Heart right ventricle (tissue), 16 donors: ENCODE measurements at regions not wholly inside any gene's neighbourhood (a gene's known extent, or its start where the extent isn't known, plus 50 kb on each side); places are given as distances from the start of the nearest gene placed in this dataset.

Experiments
- ATAC-seq, 8 donors: fragments of 200-7000 bp; cut with Tn5 transposase; one replicate each; pipeline ENCODE4 v1.9.1; 2020; ENCODE audit warnings: mild to moderate bottlenecking in 8 of 8, moderate library complexity in 8 of 8, moderate number of reproducible peaks in 1 of 8
- DNase-seq, 2 donors: peaks; one replicate each; pipeline ENCODE4 v3.0.0-alpha.2; 2020
- H3K27ac ChIP-seq, 10 donors: fragments of 200-600 bp; sonication (generic) in 2 of 10; one replicate each; pipeline versions ENCODE4 v1.5.0 to v1.8.0; 2020 to 2022; ENCODE audit warnings: mild to moderate bottlenecking in 3 of 10
- H3K27me3 ChIP-seq, 7 donors: fragments of 200-600 bp; one replicate each; pipeline ENCODE4 v1.8.0; 2021 to 2022; ENCODE audit warnings: mild to moderate bottlenecking in 2 of 7
- H3K36me3 ChIP-seq, 9 donors: fragments of 200-600 bp; sonication (generic) in 1 of 9; one replicate each; pipeline versions ENCODE4 v1.5.0 to v1.8.0; 2020 to 2022; ENCODE audit warnings: mild to moderate bottlenecking in 2 of 9
- H3K4me1 ChIP-seq, 9 donors: fragments of 200-600 bp; sonication (generic) in 1 of 9; one replicate each; pipeline versions ENCODE4 v1.5.0 to v1.8.0; 2020 to 2022; ENCODE audit warnings: mild to moderate bottlenecking in 4 of 9
- H3K4me3 ChIP-seq, 10 donors: fragments of 200-600 bp; sonication (generic) in 2 of 10; one replicate each; pipeline versions ENCODE4 v1.5.0 to v1.8.0; 2020 to 2022; ENCODE audit warnings: mild to moderate bottlenecking in 7 of 10, moderate library complexity in 2 of 10
- H3K9me3 ChIP-seq, 11 donors: fragments of 200-600 bp in 10 of 11; sonication (generic) in 2 of 11; one replicate each; pipeline versions ENCODE4 v1.5.0 to v1.8.0; 2013 to 2022; ENCODE audit warnings: mild to moderate bottlenecking in 2 of 11, control low read depth in 1 of 11, moderate library complexity in 1 of 11
- WGBS, 2 donors: extraction: QIAGEN DNeasy Blood & Tissue Kit; methylation state at CpG; one replicate each; pipeline ENCODE4 v1.1.7; 2013; ENCODE audit warnings: inconsistent platforms in 1 of 2; 5-methylcytosine and 5-hydroxymethylcytosine counted together
- intact Hi-C, 10 donors: fragments of 100-400 bp; cut with DNase I; formaldehyde crosslinking; loops; one replicate each; pipeline versions ENCODE4 v1.11.1 to v1.14.2; 2022
- TF ChIP-seq, protein P1 (sequence below), 9 donors: fragments of 200-600 bp; sonication (generic) in 2 of 9; IDR thresholded peaks; one replicate each; pipeline versions ENCODE4 v1.5.0 to v1.8.0; 2021 to 2022; ENCODE audit warnings: antibody characterized with exemption in 9 of 9, mild to moderate bottlenecking in 5 of 9, moderate library complexity in 1 of 9
- donor health status: Arrhythmogenic right ventricular cardiomyopathy.
- donor health status: ischemic (EF 13 %, LVEDD 7.1; RV severe dilation, severe dysfunction).
- donor health status: healthy with polysubstance abuse.
- donor health status: DM: no; HTN: yes; CAD: no.
- donor health status: DM: no; HTN: no; CAD: no.
- donor health status: ischemic (EF 25% LVEDD 6.9; RV normal size, moderate dysfunction).
- donor health status: ischemic (EF 25% LVEDD 5.7; RV mildly dilated, moderate dysfunction).
- donor health status: healthy.
- donor health status: DM: yes; HTN: yes; CAD: no.
- donor health status: Ischemic cardiomyopathy.
- donor health status: ischemic (EF 35%, LVEDD 5.7; RV mildly dilated, moderate dysfunction).
- donor health status: nonischemic (EF 11% LVEDD 7.7; RV severe dilation, severe dysfunction).
- donor health status: DM: yes; HTN: yes; CAD: no.
- donor health status: PGD.
- donor health status: ischemic (EF 29% LVEDD 5.4; RV normal size, mild dysfunction).
- donor health status: nonischemic (EF 23%, LVEDD 6.1; RV moderate dilation, normal function).

DNA sequence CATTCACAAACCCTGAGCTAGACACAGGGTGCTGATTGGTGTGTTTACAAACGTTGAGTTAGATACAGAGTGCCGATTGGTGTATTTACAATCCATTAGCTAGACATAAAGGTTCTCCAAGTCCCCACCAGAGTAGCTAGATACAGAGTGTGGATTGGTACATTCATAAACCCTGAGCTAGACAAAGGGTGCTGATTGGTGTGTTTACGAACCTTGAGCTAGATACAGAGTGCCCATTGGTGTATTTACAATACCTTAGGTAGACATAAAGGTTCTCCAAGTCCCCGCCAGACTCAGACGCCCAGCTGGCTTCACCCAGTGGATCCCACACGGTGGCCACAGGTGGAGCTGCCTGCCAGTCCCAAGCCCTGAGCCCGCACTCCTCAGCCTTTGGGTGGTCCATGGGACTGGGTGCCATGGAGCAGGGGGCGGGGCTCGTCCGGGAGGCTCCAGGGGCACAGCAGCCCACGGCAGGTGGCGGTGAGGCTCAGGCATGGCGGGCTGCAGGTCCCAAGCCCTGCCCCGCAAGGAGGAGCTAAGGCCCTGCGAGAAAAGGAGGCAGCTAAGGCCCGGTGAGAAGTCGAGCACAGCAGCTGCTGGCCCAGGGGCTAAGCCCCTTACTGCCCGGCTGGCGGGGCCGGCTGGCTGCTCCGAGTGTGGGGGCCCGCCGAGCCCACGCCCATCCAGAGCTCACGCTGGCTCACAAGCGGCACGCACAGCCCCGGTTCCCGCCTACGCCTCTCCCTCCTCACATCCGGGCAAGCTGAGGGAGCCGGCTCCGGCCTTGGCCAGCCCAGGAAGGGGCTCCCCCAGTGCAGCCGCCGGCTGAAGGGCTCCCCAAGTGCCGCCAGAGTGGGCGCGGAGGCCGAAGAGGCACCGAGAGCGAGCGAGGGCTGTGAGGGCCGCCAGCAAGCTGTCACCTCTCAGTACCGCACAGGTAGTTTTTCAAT lies 1039.2 kb upstream of the CDH9 start:
- no peak for DNase-seq

DNA sequence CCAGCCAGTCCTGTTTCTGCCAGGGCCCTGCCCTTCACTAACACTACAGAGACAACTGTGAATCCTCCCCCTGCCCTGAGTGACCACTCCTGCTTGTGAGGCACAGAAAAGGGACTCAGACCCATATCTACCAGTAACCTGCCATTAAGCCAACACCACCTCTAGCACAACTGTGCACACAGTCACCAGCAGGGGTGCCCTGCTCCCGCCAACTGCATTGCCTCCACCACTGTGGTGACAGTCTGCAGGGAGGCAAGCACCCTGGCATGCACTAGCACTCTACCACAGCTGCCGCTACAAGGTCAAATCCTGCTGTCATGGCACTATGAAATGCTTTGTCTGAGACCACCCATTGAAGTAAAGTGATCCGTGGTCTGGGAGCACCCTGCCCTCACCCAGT lies 1028.5 kb upstream of the CDH9 start:
- Histone ChIP-seq H3K27me3 (no peaks in the 10 kb centered on the region), H3K27ac (no peak overlapping the region), H3K9me3 (peaks cover 0 to 14% (median 0%) of the 10 kb centered on the region in 11 donors), H3K36me3 (no peaks in the 10 kb centered on the region), H3K4me1 (no peaks in the 10 kb centered on the region), H3K4me3 (no peak overlapping the region)
- ATAC-seq: no peak
- DNase-seq: no peak
- TF ChIP-seq, protein P1, sequence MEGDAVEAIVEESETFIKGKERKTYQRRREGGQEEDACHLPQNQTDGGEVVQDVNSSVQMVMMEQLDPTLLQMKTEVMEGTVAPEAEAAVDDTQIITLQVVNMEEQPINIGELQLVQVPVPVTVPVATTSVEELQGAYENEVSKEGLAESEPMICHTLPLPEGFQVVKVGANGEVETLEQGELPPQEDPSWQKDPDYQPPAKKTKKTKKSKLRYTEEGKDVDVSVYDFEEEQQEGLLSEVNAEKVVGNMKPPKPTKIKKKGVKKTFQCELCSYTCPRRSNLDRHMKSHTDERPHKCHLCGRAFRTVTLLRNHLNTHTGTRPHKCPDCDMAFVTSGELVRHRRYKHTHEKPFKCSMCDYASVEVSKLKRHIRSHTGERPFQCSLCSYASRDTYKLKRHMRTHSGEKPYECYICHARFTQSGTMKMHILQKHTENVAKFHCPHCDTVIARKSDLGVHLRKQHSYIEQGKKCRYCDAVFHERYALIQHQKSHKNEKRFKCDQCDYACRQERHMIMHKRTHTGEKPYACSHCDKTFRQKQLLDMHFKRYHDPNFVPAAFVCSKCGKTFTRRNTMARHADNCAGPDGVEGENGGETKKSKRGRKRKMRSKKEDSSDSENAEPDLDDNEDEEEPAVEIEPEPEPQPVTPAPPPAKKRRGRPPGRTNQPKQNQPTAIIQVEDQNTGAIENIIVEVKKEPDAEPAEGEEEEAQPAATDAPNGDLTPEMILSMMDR (IDR thresholded peaks at IDR 0.05): no peak
- WGBS, 2 donors: 75 to 80% methylated on average over 3 of the region's 3 CpGs
- intact Hi-C loops: no loop called here

More for the DNA sequence above, 1039.2 kb upstream of the CDH9 start:
- Histone ChIP-seq H3K4me3 (no peak overlapping the region), H3K36me3 (no peaks in the 10 kb centered on the region), H3K9me3 (peaks cover 0 to 34% (median 0%) of the 10 kb centered on the region in 11 donors), H3K4me1 (no peaks in the 10 kb centered on the region), H3K27ac (no peak overlapping the region), H3K27me3 (no peaks in the 10 kb centered on the region)
- 92 to 93% methylated on average over 43 to 44 of the region's 44 CpGs for WGBS, 2 donors
- intact Hi-C loops: no loop called here
- ATAC-seq: no peak
- TF ChIP-seq, protein P1 (IDR thresholded peaks at IDR 0.05): no peak

- Histone ChIP-seq H3K36me3 (no peaks in the 10 kb centered on the region), H3K27me3 (no peaks in the 10 kb centered on the region), H3K4me3 (no peak overlapping the region), H3K27ac (no peak overlapping the region), H3K9me3 (peaks cover 0 to 14% (median 0%) of the 10 kb centered on the region in 11 donors), H3K4me1 (no peaks in the 10 kb centered on the region)
- no peak for DNase-seq
- TF ChIP-seq, protein P1 (IDR thresholded peaks at IDR 0.05): no peak
- intact Hi-C loops: no loop called here
- ATAC-seq: no peak
These were observed 1027.3 kb upstream of the CDH9 start for GRCh38 chr5:28065656-28066055.

DNA sequence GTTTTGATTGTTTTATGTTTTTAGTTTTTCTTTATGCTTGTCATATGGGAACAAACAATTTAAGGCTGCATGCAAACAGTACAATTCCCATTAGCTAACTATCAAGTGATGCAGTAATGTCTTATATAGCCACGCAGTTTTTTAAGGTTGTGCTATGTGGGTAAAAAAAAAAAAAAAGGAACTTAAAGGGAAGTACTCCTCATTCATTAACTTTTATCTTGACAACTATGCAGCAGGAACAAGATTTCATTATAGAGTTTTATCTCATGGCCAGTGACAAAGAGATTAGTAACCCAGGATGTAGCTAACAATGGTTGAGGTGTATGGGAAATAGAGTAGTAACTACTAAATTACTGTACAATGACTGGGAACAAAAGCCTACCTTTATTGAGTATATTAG lies 1008.2 kb upstream of the CDH9 start:
- DNase-seq: no peak
- Histone ChIP-seq H3K27me3 (no peaks in the 10 kb centered on the region), H3K36me3 (no peaks in the 10 kb centered on the region), H3K27ac (no peak overlapping the region), H3K4me3 (no peak overlapping the region), H3K4me1 (no peaks in the 10 kb centered on the region), H3K9me3 (peaks cover 0 to 13% (median 0%) of the 10 kb centered on the region in 11 donors)
- intact Hi-C loops: no loop called here
- no peak for ATAC-seq
- WGBS, 2 donors: 52 to 54% methylated on average over 1 of the region's 1 CpG
- TF ChIP-seq, protein P1 (IDR thresholded peaks at IDR 0.05): no peak
